Sigmoid colon (tissue), 6 donors: ENCODE measurements at regions not wholly inside any gene's neighbourhood (a gene's known extent, or its start where the extent isn't known, plus 50 kb on each side); places are given as distances from the start of the nearest gene placed in this dataset.

Experiments used
- DNase-seq: peaks from one replicate; pipeline ENCODE4 v3.0.0-alpha.2; 2019
- H3K27ac ChIP-seq, 4 donors: fragments of 200-600 bp; sonication (generic); one replicate each; pipeline ENCODE4 v1.5.1; 2016 to 2019; ENCODE audit warnings: mild to moderate bottlenecking in 1 of 4
- H3K27me3 ChIP-seq, 3 donors: fragments of 200-600 bp; sonication (generic); one replicate each; pipeline ENCODE4 v1.5.1; 2019; ENCODE audit warnings: mild to moderate bottlenecking in 1 of 3
- H3K36me3 ChIP-seq, 4 donors: fragments of 200-600 bp; sonication (generic); one replicate each; pipeline ENCODE4 v1.5.1; 2016 to 2019
- H3K4me1 ChIP-seq, 4 donors: fragments of 200-600 bp; sonication (generic); one replicate each; pipeline ENCODE4 v1.5.1; 2017 to 2019
- H3K4me3 ChIP-seq, 4 donors: fragments of 200-600 bp; sonication (generic); one replicate each; pipeline ENCODE4 v1.5.1; 2017 to 2019; ENCODE audit warnings: mild to moderate bottlenecking in 2 of 4, moderate library complexity in 1 of 4
- H3K9me3 ChIP-seq, 4 donors: fragments of 200-600 bp in 3 of 4; sonication (generic) in 3 of 4; one replicate each; pipeline versions ENCODE4 v1.5.1 to v1.6.1; 2013 to 2019
- CTCF ChIP-seq, 4 experiments: fragments of 450-650 bp in 3 of 4; fragments of 200-600 bp in 1 of 4; IDR thresholded peaks; one replicate each; pipeline ENCODE4 v1.5.1; 2016 to 2019; ENCODE audit warnings: antibody characterized with exemption in 4 of 4, mild to moderate bottlenecking in 3 of 4, moderate library complexity in 2 of 4
- EP300 ChIP-seq, 4 donors: sonication (generic); formaldehyde crosslinking; IDR thresholded peaks; one replicate each; pipeline ENCODE4 v1.6.1; 2017; ENCODE audit warnings: antibody characterized with exemption in 4 of 4
- POLR2A ChIP-seq, 2 donors: fragments of 450-650 bp; IDR thresholded peaks; one replicate each; pipeline ENCODE4 v1.6.1; 2016; ENCODE audit warnings: antibody characterized with exemption in 2 of 2, mild to moderate bottlenecking in 2 of 2, moderate library complexity in 2 of 2
- POLR2AphosphoS5 ChIP-seq, 4 donors: sonication (generic); formaldehyde crosslinking; IDR thresholded peaks; one replicate each; pipeline ENCODE4 v1.6.1; 2017; ENCODE audit warnings: antibody characterized with exemption in 4 of 4
- WGBS, 2 donors: extraction: QIAGEN DNeasy Blood & Tissue Kit; methylation state at CpG; one replicate each; pipeline ENCODE4 v1.1.7; 2013; 5-methylcytosine and 5-hydroxymethylcytosine counted together
- intact Hi-C: fragments of 100-400 bp; cut with DNase I; formaldehyde crosslinking; loops from one replicate; pipeline ENCODE4 v1.15.1; 2023
- donor health status: healthy with polysubstance abuse.
- donor health status: healthy.

DNA sequence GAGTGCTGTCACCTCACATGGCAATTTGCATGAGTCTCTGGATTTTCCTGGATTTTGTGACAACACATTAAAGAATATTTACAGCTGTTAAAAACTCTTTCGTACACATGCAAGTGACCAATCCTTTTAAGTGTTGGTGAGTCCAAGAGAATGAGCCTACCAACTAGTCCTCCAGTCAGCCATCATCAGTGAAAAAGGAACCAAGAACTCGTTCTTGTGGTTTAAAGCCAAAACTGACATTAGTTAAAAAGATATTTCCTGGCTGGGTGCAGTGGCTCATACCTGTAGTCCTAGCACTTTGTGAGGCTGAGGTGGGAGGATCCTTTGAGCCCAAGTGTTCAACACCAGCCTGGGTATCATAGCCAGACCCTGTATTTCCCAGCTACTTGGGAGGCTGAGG, 215.4 kb upstream of the ITGA4 start:
- no peaks in the 10 kb centered on the region for H3K4me1 ChIP-seq
- H3K27ac ChIP-seq = no peak overlapping the region
- H3K9me3 ChIP-seq = no peaks in the 10 kb centered on the region
- no peaks in the 10 kb centered on the region for H3K36me3 ChIP-seq
- WGBS, 2 donors = 65 to 68% methylated on average over 2 of the region's 2 CpGs
- no peaks in the 10 kb centered on the region for H3K27me3 ChIP-seq
- TF ChIP-seq EP300 (IDR thresholded peaks at IDR 0.05) (no peak), POLR2A (IDR thresholded peaks at IDR 0.05) (no peak), CTCF (IDR thresholded peaks at IDR 0.05) (no peak), POLR2AphosphoS5 (IDR thresholded peaks at IDR 0.05) (no peak)
- no peak overlapping the region for H3K4me3 ChIP-seq
- intact Hi-C loops = no loop called here
- DNase-seq = no peak

DNA sequence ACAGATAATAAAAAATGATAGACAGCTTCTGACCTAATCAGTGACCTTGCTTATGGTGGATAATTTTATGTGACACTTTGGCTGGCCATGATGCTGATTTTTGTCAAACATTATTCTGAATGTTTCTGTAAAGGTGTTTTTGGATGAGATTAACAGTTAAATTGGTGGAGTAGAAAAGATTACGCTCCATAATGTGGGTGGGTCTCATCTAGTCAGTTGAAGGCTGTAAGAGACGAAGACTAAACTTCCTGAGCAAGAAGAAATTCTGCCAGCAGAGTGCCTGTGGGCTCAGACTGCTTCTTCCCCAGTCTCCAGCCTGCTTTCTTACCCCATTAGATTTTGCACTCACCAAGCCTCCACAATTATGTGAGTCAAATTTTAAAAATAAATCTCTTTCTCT, 214.9 kb upstream of the ITGA4 start:
- 85 to 92% methylated on average over 2 of the region's 2 CpGs for WGBS, 2 donors

DNA sequence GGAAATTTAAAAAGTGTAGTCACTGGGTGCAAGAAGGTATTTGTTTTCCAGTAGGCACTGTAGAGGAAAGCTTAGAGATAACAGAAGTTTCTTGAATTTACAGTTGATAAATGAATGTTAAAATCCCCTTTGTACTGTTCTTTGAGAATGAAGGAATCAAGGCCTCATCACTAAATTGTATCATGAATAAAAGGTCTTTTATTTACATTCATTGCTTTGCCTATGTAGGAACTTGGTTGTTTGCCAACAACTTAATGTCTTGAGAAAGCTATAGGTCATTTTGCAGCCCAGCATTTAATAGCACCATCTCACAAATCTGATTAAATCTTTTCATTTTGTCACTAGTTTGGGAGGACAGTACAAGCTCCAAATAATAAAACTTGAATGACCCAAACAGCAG, 213.9 kb upstream of the ITGA4 start:
- intact Hi-C loops = no loop called here
- no peaks in the 10 kb centered on the region for H3K36me3 ChIP-seq
- no peaks in the 10 kb centered on the region for H3K4me1 ChIP-seq
- H3K27ac ChIP-seq = no peak overlapping the region
- H3K9me3 ChIP-seq = no peaks in the 10 kb centered on the region
- no peak for TF ChIP-seq POLR2AphosphoS5 (IDR thresholded peaks at IDR 0.05)
- no peak for TF ChIP-seq CTCF (IDR thresholded peaks at IDR 0.05)
- no peak for TF ChIP-seq POLR2A (IDR thresholded peaks at IDR 0.05)
- no peak for TF ChIP-seq EP300 (IDR thresholded peaks at IDR 0.05)
- no peak overlapping the region for H3K4me3 ChIP-seq
- no peak for DNase-seq
- no peaks in the 10 kb centered on the region for H3K27me3 ChIP-seq

More for the DNA sequence above, 214.9 kb upstream of the ITGA4 start:
- H3K27me3 ChIP-seq = no peaks in the 10 kb centered on the region
- no peak overlapping the region for H3K4me3 ChIP-seq
- H3K4me1 ChIP-seq = no peaks in the 10 kb centered on the region
- H3K9me3 ChIP-seq = no peaks in the 10 kb centered on the region
- H3K27ac ChIP-seq = no peak overlapping the region
- H3K36me3 ChIP-seq = no peaks in the 10 kb centered on the region
- DNase-seq = no peak
- TF ChIP-seq EP300 (IDR thresholded peaks at IDR 0.05) (no peak), POLR2AphosphoS5 (IDR thresholded peaks at IDR 0.05) (no peak), CTCF (IDR thresholded peaks at IDR 0.05) (no peak), POLR2A (IDR thresholded peaks at IDR 0.05) (no peak)
- intact Hi-C loops = no loop called here

- Histone ChIP-seq H3K4me3 (no peak overlapping the region), H3K4me1 (no peaks in the 10 kb centered on the region), H3K9me3 (no peaks in the 10 kb centered on the region), H3K36me3 (no peaks in the 10 kb centered on the region), H3K27me3 (no peaks in the 10 kb centered on the region), H3K27ac (no peak overlapping the region)
- TF ChIP-seq POLR2A (IDR thresholded peaks at IDR 0.05) (no peak), CTCF (IDR thresholded peaks at IDR 0.05) (no peak), EP300 (IDR thresholded peaks at IDR 0.05) (no peak), POLR2AphosphoS5 (IDR thresholded peaks at IDR 0.05) (no peak)
- WGBS, 2 donors = 83 to 92% methylated on average over 1 of the region's 1 CpG
- intact Hi-C loops = no loop called here
- DNase-seq = no peak
These were observed 206.5 kb upstream of the ITGA4 start for GRCh38 chr2:181250691-181251090.
